NCI-H1092 treated with DMSO at 0.1 percent for 48 hours (cell line): ENCODE measurements at regions not wholly inside any gene's neighbourhood (a gene's known extent, or its start where the extent isn't known, plus 50 kb on each side); places are given as distances from the start of the nearest gene placed in this dataset.

Source experiments
- DNase-seq: peaks from one replicate; lab custom pipeline; 2025; lab: John Stamatoyannopoulos, UW

- no peak for DNase-seq
Observed at GRCh38 chr5:175388531-175388930, 55.5 kb downstream of the DRD1 start.

DNA sequence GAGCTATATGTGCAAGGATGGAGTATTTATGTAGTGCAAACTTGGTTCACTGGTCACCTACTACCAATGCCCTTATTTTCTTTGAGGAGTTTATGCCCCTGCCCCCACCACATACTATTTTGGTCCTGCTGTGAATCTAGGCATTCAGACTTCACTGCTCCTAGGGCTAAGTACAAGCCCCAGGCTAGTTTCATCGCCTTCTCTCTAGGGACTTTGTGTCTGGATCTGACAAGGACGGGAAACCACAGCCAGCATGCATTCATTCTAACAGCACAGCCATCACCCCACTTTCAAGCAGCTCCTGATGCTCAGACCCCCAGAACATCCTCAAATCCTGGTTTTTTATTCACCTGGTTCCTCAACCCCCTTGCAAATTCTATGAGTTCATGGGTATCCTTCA, 56.8 kb downstream of the DRD1 start:
- no peak for DNase-seq

DNA sequence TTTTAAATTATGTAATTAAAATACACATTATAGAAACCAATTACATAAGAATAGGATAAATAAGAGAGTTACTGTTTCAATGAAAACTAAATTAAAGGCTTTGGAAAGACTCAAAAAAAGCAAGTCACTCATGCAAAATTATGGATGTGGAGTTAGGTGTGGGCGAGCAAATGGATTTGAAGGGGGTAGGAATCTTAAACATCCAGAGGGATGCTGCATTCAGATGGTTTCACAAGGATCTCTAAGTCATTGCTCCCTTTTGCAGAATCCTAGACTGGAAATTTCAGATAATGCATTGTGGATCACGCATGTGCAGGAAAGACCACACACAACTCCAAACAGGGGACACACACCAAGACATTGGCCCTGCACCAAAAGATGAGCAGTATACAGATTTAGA, 57.5 kb downstream of the DRD1 start:
- DNase-seq: no peak

DNA sequence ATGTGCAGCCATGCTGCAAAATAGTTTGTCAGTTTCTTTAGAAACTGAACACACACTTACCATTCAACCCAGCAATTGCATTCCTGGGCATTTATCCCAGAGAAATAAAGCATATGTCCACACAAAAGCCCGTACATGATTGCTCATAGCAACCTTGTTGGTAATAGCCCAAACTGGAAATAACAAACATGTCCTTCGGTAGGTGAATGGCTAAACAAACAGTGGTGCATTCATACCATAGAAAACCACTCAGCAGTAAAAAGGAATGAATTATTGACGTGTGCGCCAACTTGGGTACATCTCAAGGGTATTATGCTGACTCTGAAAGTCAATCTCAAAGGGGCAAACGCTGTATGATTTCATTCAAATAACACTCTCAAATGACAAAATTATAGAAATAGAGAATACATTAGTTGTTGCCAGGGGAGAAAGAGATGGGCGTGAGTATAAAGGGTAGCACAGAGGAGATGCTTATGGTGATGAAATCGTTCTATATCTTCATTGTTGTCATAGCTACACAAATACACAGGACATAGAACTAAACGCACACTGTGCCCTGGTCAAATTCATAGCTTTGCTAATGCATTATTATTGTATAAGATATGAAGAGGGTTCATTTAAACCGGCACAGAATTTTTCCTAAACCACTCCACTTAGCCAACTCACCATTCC, 58.2 kb downstream of the DRD1 start:
- DNase-seq: peak; percentile 84

- DNase-seq: no peak
Observed at GRCh38 chr5:175384724-175385552, 59.0 kb downstream of the DRD1 start.

DNA sequence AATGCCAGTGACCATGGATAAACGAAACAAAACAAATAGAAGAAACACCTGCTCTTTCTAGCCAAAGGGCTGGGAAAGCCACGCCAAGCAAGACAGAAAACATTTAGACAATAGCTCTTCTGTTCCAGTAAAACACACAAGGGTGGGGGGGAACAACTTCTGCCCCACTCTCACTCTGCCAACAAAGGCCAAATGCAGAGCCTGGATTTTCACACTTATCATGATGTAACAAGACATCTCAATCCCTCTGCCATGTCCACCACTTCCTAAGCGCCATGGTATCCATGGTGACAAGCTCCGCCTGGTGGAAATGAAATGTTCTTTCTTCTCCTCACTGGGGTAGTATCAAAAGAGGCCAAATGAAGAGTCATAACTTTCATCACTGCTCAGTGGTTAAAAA, 60.6 kb downstream of the DRD1 start:
- peak; percentile 18 for DNase-seq

DNA sequence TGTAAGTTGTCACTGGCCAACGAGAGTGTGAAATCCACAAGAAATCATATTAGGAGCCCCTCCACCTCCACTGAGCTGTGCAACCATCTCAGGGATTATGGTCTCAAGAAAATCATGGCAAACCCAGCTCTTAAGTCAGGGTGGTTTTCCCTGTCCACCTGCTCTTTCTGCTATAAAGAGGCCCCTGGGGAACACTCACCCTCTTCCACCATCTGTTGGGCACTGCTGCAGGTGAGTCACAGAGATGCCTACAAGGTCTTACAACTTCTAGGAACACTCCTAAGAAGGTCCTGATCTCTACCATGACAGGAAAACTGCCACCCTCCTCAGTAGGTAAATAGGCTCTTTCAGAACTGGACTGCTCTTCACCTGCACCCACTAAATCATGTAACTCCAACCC, 61.8 kb downstream of the DRD1 start:
- DNase-seq: no peak

GRCh38 chr5:175381130-175381529, 62.9 kb downstream of the DRD1 start:
- no peak for DNase-seq

DNA sequence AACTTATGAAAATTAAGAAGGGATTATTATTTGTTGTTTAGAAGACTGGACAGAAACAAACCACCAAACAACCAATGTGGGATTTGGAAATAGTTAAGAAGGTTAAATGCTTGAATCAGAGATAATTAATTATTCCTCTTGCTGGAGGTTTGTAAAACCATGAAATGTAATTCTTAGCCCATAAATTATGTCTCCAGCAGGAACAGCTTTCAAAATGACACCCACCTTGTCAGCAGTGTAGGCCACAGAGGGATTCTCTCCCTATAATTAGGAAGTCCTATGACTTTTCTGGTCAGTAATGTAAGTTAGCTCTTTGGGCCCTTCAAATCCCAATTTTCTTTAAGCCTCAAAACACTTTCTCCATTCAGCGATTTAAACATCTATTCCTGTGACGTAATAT, 63.3 kb downstream of the DRD1 start:
- DNase-seq: no peak

DNA sequence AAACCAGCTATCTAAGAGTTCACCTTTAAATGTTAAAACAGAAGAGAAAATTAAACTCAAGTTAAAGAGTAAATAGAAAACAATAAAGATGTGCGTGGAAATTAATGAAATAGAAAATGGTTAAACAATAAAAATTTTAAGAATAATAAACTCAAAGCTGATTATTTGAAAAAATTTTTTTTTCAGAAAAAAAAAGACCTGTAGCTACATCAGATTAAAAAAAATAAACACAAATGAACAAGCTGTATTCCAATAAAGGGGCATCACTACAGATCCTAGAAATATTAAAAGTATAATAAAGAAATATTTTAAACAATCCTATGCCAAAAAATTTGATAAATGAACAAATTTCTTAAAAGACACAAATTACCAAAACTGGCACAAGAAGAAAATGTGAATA, 64.1 kb downstream of the DRD1 start:
- no peak for DNase-seq

GRCh38 chr5:175378444-175379028, 65.4 kb downstream of the DRD1 start:
- no peak for DNase-seq

GRCh38 chr5:175377816-175378215, 66.2 kb downstream of the DRD1 start:
- no peak for DNase-seq

DNA sequence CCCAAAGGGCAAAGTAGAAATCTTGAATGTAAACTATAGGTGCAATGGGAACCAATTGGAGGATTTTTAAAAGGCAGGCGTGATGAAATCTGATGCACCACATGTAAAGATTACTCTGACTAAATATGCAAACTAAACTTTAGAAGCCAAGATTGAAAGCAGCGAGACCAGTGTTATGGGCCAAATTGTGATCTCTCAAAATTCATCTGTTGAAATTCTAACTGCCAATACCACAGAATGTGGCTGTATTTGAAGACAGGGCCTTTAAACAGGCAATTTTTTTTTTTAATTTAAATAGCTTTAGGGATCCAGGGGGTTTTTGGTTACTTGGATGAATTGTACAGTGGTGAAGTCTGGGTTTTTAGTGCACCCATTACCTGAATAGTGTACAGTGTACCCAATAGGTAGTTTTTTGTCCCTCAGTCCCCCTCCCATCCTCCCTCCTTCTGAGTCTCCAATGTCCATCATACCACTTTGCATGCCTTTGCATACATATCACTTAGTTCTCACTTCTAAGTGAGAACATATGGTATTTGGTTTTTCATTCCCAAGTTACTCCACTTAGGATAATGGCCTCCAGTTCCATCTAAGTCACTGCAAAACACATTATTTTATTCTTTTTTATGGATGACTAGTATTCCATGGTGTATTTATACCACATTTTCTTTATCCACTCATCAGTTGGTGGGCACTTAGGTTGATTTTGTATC, 69.7 kb downstream of the DRD1 start:
- no peak for DNase-seq

DNA sequence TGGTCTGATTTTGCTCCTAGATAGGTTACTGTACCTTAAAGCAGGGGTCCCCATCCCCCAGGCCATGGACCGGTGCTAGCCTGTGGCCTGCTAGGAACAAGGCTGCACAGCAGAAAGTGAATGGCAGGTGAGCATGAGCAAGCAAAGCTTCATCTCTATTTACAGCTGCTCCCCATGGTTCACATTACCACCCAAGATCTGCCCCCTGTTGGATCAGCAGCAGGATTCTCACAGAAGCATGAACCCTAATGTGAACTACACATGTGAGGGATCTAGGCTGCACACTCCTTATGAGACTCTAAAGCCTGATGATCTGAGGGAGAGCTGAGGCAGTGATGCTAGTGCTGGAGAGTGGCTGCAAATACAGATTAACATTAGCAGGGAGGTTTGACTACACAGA, 78.1 kb downstream of the DRD1 start:
- DNase-seq: no peak

GRCh38 chr5:175363300-175363699, 80.7 kb downstream of the DRD1 start:
- no peak for DNase-seq

DNA sequence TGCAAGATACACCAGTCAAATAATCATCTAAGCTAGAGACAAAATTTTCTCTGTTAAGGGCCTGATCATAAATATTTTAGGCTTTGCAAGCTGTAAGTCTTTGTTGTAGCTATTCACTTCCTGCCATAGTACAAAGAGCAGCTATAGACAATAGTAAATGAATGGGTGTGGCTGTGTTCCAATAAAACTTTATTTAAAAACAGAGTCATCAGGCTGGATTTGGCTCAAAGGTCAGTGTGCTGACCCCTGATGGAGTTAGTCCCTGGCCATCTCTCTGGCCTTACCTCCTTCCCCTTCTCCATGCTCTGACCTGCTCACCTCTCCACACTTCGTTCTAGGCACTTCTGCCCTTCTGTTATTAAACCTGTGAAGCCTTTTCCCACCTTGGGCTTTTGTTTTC, 86.0 kb downstream of the DRD1 start:
- DNase-seq: no peak

- no peak for DNase-seq
Observed at GRCh38 chr5:175356428-175356827, 87.6 kb downstream of the DRD1 start.

- peak; percentile 10 for DNase-seq
Observed at GRCh38 chr5:175354964-175355363, 89.0 kb downstream of the DRD1 start.

DNA sequence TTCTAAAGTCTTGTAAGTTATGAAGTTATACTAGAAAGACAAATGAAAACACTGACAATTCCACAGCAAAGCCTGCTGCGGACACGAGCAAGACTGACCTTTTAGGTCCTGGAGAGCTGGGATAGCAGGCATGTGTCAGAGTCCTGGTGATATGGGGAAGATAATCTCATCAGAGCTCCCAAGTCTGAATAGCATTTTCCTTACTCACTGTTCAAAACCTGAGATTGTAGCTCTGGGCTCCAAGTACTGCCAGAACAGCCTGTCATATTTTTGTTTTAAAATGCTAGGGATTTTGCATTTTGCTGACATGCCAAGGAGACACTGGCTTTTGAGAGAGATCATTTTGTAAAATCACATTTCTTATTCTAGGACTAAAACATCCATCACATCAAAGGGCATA, 90.1 kb downstream of the DRD1 start:
- DNase-seq: no peak

DNA sequence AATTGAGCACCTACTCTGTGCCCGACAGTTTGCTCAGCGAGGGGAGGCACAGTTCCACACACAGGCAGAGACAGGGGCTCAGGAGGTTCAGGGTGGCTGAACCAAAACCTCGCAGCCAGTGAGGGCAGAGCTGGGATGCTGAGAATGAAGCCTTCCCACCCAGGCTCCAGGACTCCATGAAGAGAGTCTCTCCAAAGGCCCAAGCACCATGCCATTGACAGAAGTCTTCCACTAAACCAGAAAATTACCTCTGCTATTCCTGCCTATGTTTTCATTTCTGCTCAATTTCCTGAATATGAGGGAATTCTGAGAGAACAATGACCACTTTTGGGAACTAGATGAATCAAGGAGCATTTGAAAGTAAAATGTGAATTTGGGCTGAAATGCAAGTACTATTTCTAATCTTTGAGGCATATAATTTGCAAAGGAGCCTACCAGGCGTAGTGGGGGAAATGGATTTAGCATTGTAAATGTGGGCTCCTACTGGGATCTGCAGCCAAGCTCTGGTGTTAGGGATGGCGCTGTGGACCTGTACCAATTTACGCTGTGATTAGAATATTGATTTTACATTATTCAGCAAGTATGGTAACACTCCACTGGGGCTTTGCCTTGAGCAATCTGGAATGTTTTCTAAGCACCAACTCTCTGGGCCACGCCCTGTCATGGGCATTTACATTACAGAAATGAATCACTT, 91.9 kb downstream of the DRD1 start:
- no peak for DNase-seq

DNA sequence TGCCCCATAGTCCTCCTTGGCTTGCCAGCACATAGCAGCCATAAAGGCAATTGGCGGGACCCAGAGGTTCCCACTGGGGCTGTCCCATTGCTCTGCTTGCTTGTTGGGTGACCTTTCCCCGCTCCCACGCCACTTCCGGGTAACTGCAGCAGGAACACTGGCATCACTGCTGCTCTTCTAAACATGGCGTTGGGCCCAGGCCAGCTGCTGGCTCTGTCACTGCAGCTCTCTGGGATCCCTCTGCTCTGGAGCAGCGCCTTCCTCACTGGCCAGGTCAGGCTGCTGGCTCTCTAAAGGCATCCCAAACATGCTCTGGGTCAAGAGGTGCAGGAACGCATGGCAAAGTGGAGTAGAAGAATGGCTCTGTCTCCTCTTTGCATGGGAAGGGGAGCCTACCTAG, 92.9 kb downstream of the DRD1 start:
- DNase-seq: no peak

DNA sequence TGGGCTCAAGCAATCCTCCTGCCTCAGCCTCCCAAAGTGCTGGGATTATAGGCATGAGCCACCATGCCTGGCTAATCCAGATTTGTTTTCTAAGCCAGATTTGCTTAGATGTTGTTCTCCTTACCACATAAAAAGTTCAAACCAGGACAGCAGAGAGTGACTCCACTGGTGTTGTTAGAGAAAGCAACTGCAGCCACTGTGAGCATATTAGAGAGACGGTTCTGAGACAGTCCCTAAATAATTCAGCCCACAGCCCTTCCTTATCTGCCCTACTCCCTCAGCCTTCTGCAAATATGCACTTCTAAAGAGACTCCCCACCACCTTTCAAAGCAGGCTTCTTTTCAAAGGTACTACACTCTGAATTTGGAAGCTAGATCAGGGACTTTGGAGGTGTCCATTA, 96.1 kb downstream of the DRD1 start:
- DNase-seq: no peak
